HG03039 (cell line): ENCODE measurements at regions not wholly inside any gene's neighbourhood (a gene's known extent, or its start where the extent isn't known, plus 50 kb on each side); places are given as distances from the start of the nearest gene placed in this dataset.

Source experiments
- ATAC-seq: cut with Tn5 transposase; IDR thresholded peaks from one replicate; pipeline ENCODE4 v1.9.1; 2021; ENCODE audit warnings: mild to moderate bottlenecking, moderate library complexity; ENCODE audit not compliant: unreplicated experiment

- no peak for ATAC-seq
Measured at GRCh38 chr7:82567841-82568240, 124.3 kb upstream of the CACNA2D1 start.

- no peak for ATAC-seq
Measured at GRCh38 chr7:82567356-82567755, 123.8 kb upstream of the CACNA2D1 start.

- ATAC-seq = no peak
Measured at GRCh38 chr7:82566752-82567151, 123.2 kb upstream of the CACNA2D1 start.

- no peak for ATAC-seq
Measured at GRCh38 chr7:82562716-82563404, 119.3 kb upstream of the CACNA2D1 start.

GRCh38 chr7:82559193-82559805 is 115.7 kb upstream of the CACNA2D1 start:
- ATAC-seq = no peak

GRCh38 chr7:82549616-82550285 is 106.2 kb upstream of the CACNA2D1 start:
- no peak for ATAC-seq

- no peak for ATAC-seq
Measured at GRCh38 chr7:82548141-82548688, 104.6 kb upstream of the CACNA2D1 start.

GRCh38 chr7:82542665-82543064 is 99.1 kb upstream of the CACNA2D1 start:
- ATAC-seq = no peak

- ATAC-seq = no peak
Measured at GRCh38 chr7:82539969-82540368, 96.4 kb upstream of the CACNA2D1 start.

GRCh38 chr7:82534684-82535083 is 91.1 kb upstream of the CACNA2D1 start:
- no peak for ATAC-seq

GRCh38 chr7:82530361-82530760 is 86.8 kb upstream of the CACNA2D1 start:
- ATAC-seq = no peak

GRCh38 chr7:82528577-82529310 is 85.2 kb upstream of the CACNA2D1 start:
- ATAC-seq = no peak

- no peak for ATAC-seq
Measured at GRCh38 chr7:82527851-82528250, 84.3 kb upstream of the CACNA2D1 start.

- no peak for ATAC-seq
Measured at GRCh38 chr7:82521906-82522445, 78.4 kb upstream of the CACNA2D1 start.

GRCh38 chr7:82517050-82517449 is 73.5 kb upstream of the CACNA2D1 start:
- no peak for ATAC-seq

- ATAC-seq = no peak
Measured at GRCh38 chr7:82511542-82511941, 68.0 kb upstream of the CACNA2D1 start.

GRCh38 chr7:82507976-82508677 is 64.5 kb upstream of the CACNA2D1 start:
- ATAC-seq = no peak

GRCh38 chr7:82507365-82507975 is 63.9 kb upstream of the CACNA2D1 start:
- no peak for ATAC-seq

GRCh38 chr7:82506702-82507101 is 63.1 kb upstream of the CACNA2D1 start:
- ATAC-seq = no peak

GRCh38 chr7:82506208-82506607 is 62.6 kb upstream of the CACNA2D1 start:
- no peak for ATAC-seq
